K562 (cell line): ENCODE measurements at regions not wholly inside any gene's neighbourhood (a gene's known extent, or its start where the extent isn't known, plus 50 kb on each side); places are given as distances from the start of the nearest gene placed in this dataset.
"Not testable (repeated sequence)": the region's sequence is repeated elsewhere in the genome, so short reads cannot be mapped to it uniquely, and the experiment has no call there.

ENCODE experiments used
- ATAC-seq: fragments of 200-7000 bp; cut with Tn5 transposase; 3 replicates; pipeline ENCODE4 v1.9.1; 2020; ENCODE audit warnings: moderate library complexity
- BruUV-seq: library from RNA; stranded (reverse); fragments of 400-500 nt; replicated peaks from 2 replicates; lab custom pipeline; 2021; lab: Mats Ljungman, UMichigan
- CTCF ChIA-PET: fragments of 300-600 bp; formaldehyde crosslinking; extraction: SDS; loops from one replicate; lab custom pipeline; 2021; ENCODE audit warnings: low intra/inter-chr PET ratio; lab: Yijun Ruan, JAX
- POLR2A ChIA-PET: fragments of 300-600, 350-650 bp; sonication (Branson Sonifier 250); formaldehyde crosslinking; extraction: SDS; loops from one replicate; lab custom pipeline; 2021; ENCODE audit warnings: antibody characterized with exemption, inconsistent platforms; lab: Yijun Ruan, JAX
- DNase-seq, 4 experiments: peaks; one replicate each; pipeline versions ENCODE4 v3.0.0 to v3.0.0-alpha.2; 2011 to 2018; ENCODE audit warnings: low spot score in 3 of 4, mixed read lengths in 3 of 4; ENCODE audit errors: extremely low read depth in 1 of 4
- FAIRE-seq: peaks from 2 replicates; lab custom pipeline; 2011; peaks lifted over from hg19 to GRCh38; lab: Jason Lieb, UNC
- H2AFZ ChIP-seq: 2 replicates; pipeline ENCODE4 v1.6.0; 2011; ENCODE audit warnings: low read depth, low read length, control low read depth, inconsistent platforms
- H3K27ac ChIP-seq: fragments of 200-600 bp; 3 replicates; pipeline ENCODE4 v1.8.0; 2011; ENCODE audit warnings: low read depth, mild to moderate bottlenecking, control low read depth, inconsistent platforms, low read length, moderate library complexity, mixed read lengths; ENCODE audit errors: extremely low read depth
- H3K27me3 ChIP-seq, 2 experiments: fragments of 300-600 bp in 1 of 2; 2 replicates in 1 of 2; 3 replicates in 1 of 2; pipeline versions ENCODE4 v1.6.0 to v1.8.0; 2011; ENCODE audit warnings: inconsistent platforms in 2 of 2, low read length in 2 of 2, mild to moderate bottlenecking in 1 of 2, mixed read lengths in 1 of 2, moderate library complexity in 1 of 2; ENCODE audit not compliant: control insufficient read depth in 2 of 2, insufficient read depth in 2 of 2
- H3K36me3 ChIP-seq: fragments of 300-600 bp; 3 replicates; pipeline ENCODE4 v1.8.0; 2011; ENCODE audit warnings: mild to moderate bottlenecking, low read length, inconsistent platforms; ENCODE audit not compliant: control insufficient read depth, insufficient read depth
- H3K4me1 ChIP-seq, 2 experiments: fragments of 200-600 bp in 1 of 2; replicated peaks in 1 of 2; 2 replicates in 1 of 2; 3 replicates in 1 of 2; pipeline versions ENCODE4 v1.5.1 to v1.8.0; 2011; ENCODE audit warnings: inconsistent platforms in 2 of 2, low read length in 2 of 2, mild to moderate bottlenecking in 1 of 2, mixed read lengths in 1 of 2, moderate library complexity in 1 of 2; ENCODE audit not compliant: control insufficient read depth in 2 of 2, insufficient read depth in 2 of 2
- H3K4me2 ChIP-seq: 2 replicates; pipeline ENCODE4 v1.6.1; 2011; ENCODE audit warnings: low read length, control low read depth, inconsistent platforms, mixed read lengths; ENCODE audit not compliant: insufficient read depth
- H3K4me3 ChIP-seq: fragments of 200-600 bp; sonication (generic), shearing (Covaris generic); 2 replicates; pipeline ENCODE4 v1.5.1; 2016; ENCODE audit warnings: control low read depth, inconsistent platforms
- H3K79me2 ChIP-seq: fragments of 200-600 bp; 3 replicates; pipeline ENCODE4 v1.8.0; 2011; ENCODE audit warnings: low read length, inconsistent platforms; ENCODE audit not compliant: control insufficient read depth, insufficient read depth
- H3K9ac ChIP-seq, 2 experiments: 2 replicates each; pipeline versions ENCODE4 v1.6.0 to v1.6.1; 2011; ENCODE audit warnings: low read depth in 2 of 2, low read length in 2 of 2, control low read depth in 1 of 2, inconsistent platforms in 1 of 2, mild to moderate bottlenecking in 1 of 2, mixed read lengths in 1 of 2; ENCODE audit not compliant: insufficient read depth in 1 of 2
- H3K9me1 ChIP-seq: one replicate; pipeline ENCODE4 v1.6.0; 2011; ENCODE audit warnings: inconsistent platforms, mild to moderate bottlenecking, low read length, moderate library complexity; ENCODE audit not compliant: control insufficient read depth, insufficient read depth
- H3K9me3 ChIP-seq: replicated peaks from 2 replicates; pipeline ENCODE4 v1.5.1; 2011; ENCODE audit warnings: low read depth, low read length, inconsistent platforms; ENCODE audit not compliant: control insufficient read depth, insufficient read depth
- H4K20me1 ChIP-seq: replicated peaks from 2 replicates; pipeline ENCODE4 v1.6.1; 2011; ENCODE audit warnings: low read length, inconsistent platforms, mixed read lengths; ENCODE audit not compliant: control insufficient read depth, insufficient read depth
- HNRNPL ChIP-seq: fragments of 200-400 bp; formaldehyde crosslinking; IDR thresholded peaks from 2 replicates; pipeline ENCODE4 v1.6.1; 2017; ENCODE audit warnings: low read depth, mild to moderate bottlenecking, low read length
- MED1 ChIP-seq: sonication (generic); formaldehyde crosslinking; IDR thresholded peaks from 2 replicates; pipeline ENCODE4 v1.8.1; 2023; ENCODE audit warnings: missing genetic modification reagents, borderline replicate concordance
- MXI1 ChIP-seq: IDR thresholded peaks from 2 replicates; pipeline ENCODE4 v1.6.1; 2011; ENCODE audit warnings: low read depth, mild to moderate bottlenecking, improper control_type of control experiment, low read length
- POLR2H ChIP-seq: IDR thresholded peaks from 2 replicates; pipeline ENCODE4 v1.6.1; 2016; ENCODE audit warnings: missing genetic modification characterization, low read depth, mild to moderate bottlenecking, control low read depth, missing compliant biosample characterization, moderate library complexity
- SIX5 ChIP-seq, 2 experiments: IDR thresholded peaks; 2 replicates each; pipeline ENCODE4 v1.6.1; 2011; ENCODE audit warnings: low read length in 2 of 2, borderline replicate concordance in 1 of 2, low read depth in 1 of 2, mild to moderate bottlenecking in 1 of 2, moderate library complexity in 1 of 2; ENCODE audit not compliant: insufficient read depth in 1 of 2
- STAT5B ChIP-seq: fragments of 250-450 bp; sonication (Bioruptor Pico); IDR thresholded peaks from 2 replicates; pipeline ENCODE4 v1.8.0; 2021; ENCODE audit warnings: mild to moderate bottlenecking, inconsistent platforms
- WHSC1 ChIP-seq: IDR thresholded peaks from one replicate; pipeline ENCODE4 v1.6.1; 2012; ENCODE audit warnings: low read length, control low read depth, inconsistent platforms
- ZNF347 ChIP-seq: fragments of 450-650 bp; formaldehyde crosslinking; IDR thresholded peaks from 2 replicates; pipeline ENCODE4 v1.4.0; 2020; ENCODE audit warnings: low read depth, mild to moderate bottlenecking, moderate library complexity
- WGBS: fragments of 100-300 bp; shearing (Covaris generic); methylation state at CpG from one replicate; pipeline ENCODE4 v1.1.6; 2016; ENCODE audit warnings: low coverage, mixed read lengths; ENCODE audit not compliant: insufficient coverage; ENCODE audit errors: missing lambda C conversion rate; 5-methylcytosine and 5-hydroxymethylcytosine counted together
- in situ Hi-C: fragments of 300-500 bp; cut with MboI; formaldehyde crosslinking; loops from 4 replicates; pipeline ENCODE4 v1.15.0; 2018; ENCODE audit warnings: inconsistent platforms, mixed read lengths
- intact Hi-C: fragments of 100-400 bp; cut with micrococcal nuclease; formaldehyde crosslinking; loops from 2 replicates; pipeline ENCODE4 v1.14.2; 2022

DNA sequence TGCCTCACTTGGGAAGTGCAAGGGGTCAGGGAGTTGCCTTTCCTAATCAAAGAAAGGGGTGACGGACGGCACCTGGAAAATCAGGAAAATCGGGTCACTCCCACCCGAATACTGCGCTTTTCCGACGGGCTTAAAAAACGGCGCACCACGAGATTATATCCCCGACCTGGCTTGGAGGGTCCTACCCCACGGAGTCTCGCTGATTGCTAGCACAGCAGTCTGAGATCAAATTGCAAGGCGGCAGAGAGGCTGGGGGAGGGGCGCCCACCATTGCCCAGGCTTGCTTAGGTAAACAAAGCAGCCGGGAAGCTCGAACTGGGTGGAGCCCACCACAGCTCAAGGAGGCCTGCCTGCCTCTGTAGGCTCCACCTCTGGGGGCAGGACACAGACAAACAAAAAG lies 489.5 kb downstream of the PLPP3 start:
- H3K9ac ChIP-seq, H3K79me2 ChIP-seq, H2AFZ ChIP-seq, H3K9me1 ChIP-seq, H3K4me1 ChIP-seq, CTCF ChIA-PET, H4K20me1 ChIP-seq, FAIRE-seq, H3K4me2 ChIP-seq, POLR2A ChIA-PET, H3K36me3 ChIP-seq, in situ Hi-C loops, intact Hi-C loops, BruUV-seq, H3K27ac ChIP-seq, H3K27me3 ChIP-seq, H3K9me3 ChIP-seq, ATAC-seq, DNase-seq, H3K4me3 ChIP-seq: not testable (repeated sequence)
- WGBS = 1% methylated on average over 14 of the region's 17 CpGs

DNA sequence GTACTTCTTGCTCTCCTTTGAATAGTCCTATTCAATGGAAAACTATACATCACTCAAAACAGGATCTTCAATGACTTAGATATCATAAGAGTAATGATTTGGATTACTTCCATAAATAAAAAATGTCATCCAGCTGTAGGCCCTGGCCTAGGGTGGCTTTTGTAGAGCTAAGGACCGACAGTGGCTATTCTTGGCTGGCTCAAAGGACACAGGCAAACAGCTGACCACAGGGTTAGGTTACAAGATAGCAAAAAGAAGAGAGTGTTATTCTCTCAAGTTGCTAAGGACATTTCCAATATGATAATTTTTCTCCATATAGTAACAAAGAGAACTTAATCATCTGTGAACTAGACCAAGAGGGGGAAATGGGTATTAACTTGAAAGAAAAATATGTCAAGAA lies 495.1 kb downstream of the PLPP3 start:
- intact Hi-C loops = no loop called here
- ATAC-seq (no peak), FAIRE-seq (no peak), DNase-seq (no peak)
- H3K27ac ChIP-seq = no peak overlapping the region
- no peaks in the 10 kb centered on the region for H3K36me3 ChIP-seq
- CTCF ChIA-PET = no interaction called here
- H3K9ac ChIP-seq = no peak overlapping the region
- no peaks in the 10 kb centered on the region for H3K9me1 ChIP-seq
- H3K4me3 ChIP-seq = no peak overlapping the region
- no peaks in the 10 kb centered on the region for H3K9me3 ChIP-seq
- POLR2A ChIA-PET = no interaction called here
- H4K20me1 ChIP-seq = no peaks in the 10 kb centered on the region
- H3K4me1 ChIP-seq = no peaks in the 10 kb centered on the region
- H3K27me3 ChIP-seq = no peaks in the 10 kb centered on the region
- H3K79me2 ChIP-seq = no peaks in the 10 kb centered on the region
- H2AFZ ChIP-seq = no peak overlapping the region
- in situ Hi-C loops = no loop called here
- BruUV-seq = no TSS peak
- no peak overlapping the region for H3K4me2 ChIP-seq
- WGBS = 0% methylated on average over 1 of the region's 1 CpG
- no peak for TF ChIP-seq POLR2H (tag)
- TF ChIP-seq WHSC1 = no peak
- TF ChIP-seq SIX5 (IDR thresholded peaks at IDR 0.05; ENCODE audit: borderline replicate concordance in 1 of 2, insufficient read depth in 1 of 2, low read depth in 1 of 2, low read length in 2 of 2) = no peak
- TF ChIP-seq MED1 = no peak
- no peak for TF ChIP-seq STAT5B (CRISPR knock-in tag)
- TF ChIP-seq ZNF347 (CRISPR knock-in tag) = no peak
- no peak for TF ChIP-seq MXI1
- TF ChIP-seq HNRNPL = no peak
